HG03280 (cell line): ENCODE measurements at regions not wholly inside any gene's neighbourhood (a gene's known extent, or its start where the extent isn't known, plus 50 kb on each side); places are given as distances from the start of the nearest gene placed in this dataset.

Source experiments
- ATAC-seq: cut with Tn5 transposase; IDR thresholded peaks from one replicate; pipeline ENCODE4 v1.9.1; 2021; ENCODE audit warnings: mild to moderate bottlenecking, moderate library complexity; ENCODE audit not compliant: unreplicated experiment

DNA sequence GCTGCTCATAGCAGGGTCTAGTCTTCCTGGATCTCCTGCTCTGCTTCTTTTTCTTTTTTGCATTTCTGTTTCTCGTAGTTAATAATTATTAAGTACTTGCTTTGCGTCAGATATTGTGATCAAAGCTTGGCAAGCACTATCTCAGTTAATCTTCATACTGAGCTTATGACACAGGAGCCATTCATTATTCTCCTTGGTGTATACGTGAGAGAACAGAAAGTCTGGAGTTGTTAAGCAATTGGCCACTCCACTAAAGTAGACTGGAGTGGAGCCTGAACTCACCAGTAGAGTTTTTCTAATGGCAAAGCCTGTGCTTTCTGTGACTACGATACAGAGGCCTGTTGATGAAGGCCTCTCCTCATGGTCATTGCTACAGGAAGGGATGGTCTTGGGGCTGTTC is 285.9 kb downstream of the RFC3 start:
- ATAC-seq = no peak

DNA sequence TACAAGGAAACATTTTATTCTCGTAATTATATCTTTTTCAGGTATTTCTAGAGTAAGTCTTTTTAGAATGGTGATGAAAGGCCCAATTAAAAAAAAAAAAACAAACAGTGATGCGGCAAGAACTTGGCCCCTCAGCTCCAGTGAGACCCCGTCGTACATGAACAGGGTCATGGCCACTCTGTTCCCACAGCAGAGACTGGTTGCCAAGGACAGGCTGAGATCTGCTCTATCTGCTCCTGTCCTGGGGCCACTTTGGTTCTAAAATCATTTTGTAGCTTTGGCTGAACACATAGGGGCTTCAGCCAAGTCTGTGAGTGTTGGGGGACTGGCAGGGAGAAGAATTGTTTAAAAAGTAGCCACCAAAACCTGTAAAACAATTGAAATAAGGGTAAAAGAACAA is 286.9 kb downstream of the RFC3 start:
- no peak for ATAC-seq

DNA sequence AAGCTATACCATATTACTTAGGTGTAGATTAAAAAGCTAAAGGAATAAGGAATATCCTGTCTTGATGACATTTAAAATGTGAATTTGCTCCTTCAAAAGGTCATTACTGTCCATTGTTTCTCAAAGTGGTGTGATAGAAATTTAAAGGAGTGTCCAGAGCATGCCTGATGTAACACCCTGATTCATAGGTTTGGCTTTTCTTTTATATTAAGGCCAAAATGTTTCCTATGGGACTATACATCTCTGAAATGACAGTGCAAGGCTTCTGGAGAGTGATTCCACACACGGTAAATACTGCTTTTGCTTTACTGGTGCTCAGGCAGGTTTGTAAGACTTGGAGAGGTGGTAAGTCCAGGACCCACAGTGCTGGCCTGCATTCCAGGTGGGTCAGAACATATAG is 289.9 kb downstream of the RFC3 start:
- ATAC-seq = no peak

DNA sequence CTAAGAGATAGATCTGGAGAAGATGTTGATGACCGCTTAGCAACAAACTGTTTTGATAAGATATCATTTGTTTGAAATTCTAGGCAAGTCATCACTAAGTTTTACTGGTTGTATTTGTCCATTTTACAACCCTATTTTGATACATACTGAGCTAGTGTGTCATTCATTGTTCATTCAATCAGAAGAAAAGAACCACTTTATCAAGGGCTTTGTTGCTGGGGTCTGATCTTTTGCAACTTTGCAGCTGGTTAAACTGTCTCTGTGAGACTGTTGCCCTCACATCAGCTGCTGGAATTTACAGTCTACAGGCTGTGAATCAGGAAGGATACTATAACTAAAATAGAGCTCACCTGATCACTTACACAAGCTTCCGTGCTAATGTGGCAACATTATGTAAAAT is 290.5 kb downstream of the RFC3 start:
- no peak for ATAC-seq

DNA sequence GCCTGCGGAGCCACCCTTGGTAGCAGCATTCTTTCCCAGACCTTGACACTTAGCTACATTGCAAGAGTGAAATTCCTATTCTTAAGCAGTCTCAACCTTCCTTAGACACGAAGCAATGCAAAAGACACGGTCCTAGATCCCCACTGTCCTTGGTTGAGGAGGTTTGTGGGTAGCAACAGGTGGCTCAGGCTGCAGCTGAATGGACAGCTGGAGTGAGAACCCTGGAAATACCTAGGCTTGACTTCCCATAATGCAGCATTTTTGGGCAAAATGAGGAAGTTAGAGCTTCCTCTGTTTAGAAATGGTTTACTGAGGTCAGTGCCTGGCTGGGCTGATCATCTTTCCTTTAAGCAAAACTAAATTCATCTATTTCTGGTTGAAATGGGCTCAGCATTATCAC is 296.6 kb downstream of the RFC3 start:
- ATAC-seq = no peak

DNA sequence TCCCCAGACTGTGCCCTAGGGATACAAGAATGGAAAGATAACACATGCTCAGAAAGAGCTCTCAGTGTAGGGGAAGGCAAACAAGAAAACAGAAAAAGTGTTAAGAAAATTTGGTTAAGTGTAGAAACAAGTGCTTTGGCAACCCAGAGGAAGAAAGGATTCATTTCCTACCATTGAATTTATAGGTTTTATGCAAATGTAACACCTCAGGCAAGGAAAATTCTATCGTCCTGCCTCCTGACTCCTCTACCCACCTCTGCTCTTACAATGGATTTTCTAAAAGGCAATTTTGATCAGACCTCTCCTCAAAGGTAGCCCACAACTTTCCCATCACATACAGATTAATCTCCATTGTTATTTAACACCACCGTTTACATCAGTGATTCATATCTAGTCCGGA is 298.7 kb downstream of the RFC3 start:
- ATAC-seq = no peak

DNA sequence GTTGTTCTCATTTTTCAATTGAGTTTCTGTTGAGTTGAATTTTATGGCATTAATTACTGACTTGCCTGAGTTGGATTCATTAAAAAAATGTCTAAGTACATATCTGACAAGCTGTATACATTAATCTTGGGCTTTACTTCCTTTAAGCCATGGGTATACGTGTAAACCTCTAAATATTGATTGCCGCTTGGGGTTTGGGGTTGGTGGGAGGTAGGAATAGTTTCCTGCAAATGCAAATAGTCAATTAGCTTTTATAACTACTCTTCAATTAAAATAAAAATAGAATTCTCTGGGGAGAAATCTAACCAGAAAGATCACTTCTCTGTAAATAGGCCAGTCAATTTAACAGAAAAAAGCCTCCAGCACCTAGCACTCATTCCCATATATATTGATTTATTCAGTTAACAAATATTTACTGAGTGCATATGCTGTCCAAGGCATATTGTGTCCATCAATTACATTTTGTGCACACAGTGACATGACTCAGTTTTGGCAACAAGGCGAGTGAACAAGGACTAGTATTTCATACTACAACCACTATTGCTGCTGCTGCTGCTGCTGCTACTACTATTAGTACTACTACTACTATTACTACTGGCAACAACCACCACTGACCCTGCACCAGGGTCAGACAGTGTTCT is 306.8 kb downstream of the RFC3 start:
- no peak for ATAC-seq

DNA sequence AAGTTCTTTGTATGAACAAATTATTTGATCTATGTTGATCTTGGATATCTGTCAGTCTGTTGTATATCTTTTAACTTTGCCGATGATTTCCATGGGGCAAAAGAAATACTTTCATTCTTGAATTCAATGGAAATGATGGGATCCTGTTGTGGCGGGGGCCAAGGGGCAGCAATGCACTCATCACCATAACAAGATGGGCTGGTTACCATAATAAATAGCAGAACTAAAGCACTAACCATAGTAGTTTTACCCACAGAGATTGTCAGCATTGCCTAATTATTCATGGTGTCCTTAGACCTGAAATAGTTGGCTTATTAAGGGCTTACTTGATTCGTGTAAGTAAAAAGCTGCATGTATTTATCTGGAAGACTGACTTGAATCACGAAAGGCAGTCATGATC is 309.6 kb downstream of the RFC3 start:
- no peak for ATAC-seq

DNA sequence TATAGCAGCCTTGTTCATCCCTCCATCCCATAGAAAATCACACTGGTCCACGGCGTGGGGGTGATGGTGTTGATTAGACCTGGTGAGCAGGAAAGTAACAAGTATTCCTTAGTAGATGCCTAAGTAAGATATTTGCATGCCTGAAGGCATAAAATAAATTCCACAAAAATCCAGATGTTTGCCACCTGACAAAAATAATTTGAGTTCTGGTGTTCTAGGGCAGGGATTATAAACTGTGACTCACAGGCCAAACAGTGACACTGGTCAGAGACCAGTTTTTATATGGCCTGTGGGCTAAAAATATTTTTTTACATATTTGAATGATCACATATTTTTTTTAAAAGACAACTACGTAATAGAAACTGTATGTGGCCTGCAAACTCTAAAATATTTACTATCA is 310.7 kb downstream of the RFC3 start:
- no peak for ATAC-seq

DNA sequence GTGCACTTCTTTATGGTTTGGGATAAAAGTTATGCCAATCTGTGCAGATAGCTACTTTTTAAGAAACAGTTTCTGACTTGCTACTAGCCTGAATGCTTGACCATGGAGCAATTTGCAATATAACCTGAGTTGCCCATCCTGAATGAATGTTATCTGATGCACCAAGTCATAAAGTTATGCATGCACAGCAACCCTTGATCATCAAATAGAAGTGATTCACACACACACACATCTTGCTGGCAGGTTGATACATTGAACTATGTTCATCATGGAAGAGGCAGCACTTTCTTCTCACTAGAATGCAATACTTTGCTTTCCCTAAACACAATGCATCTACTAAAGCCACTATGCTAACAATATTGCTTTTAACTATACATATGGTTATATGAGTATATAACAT is 311.5 kb downstream of the RFC3 start:
- ATAC-seq = no peak

DNA sequence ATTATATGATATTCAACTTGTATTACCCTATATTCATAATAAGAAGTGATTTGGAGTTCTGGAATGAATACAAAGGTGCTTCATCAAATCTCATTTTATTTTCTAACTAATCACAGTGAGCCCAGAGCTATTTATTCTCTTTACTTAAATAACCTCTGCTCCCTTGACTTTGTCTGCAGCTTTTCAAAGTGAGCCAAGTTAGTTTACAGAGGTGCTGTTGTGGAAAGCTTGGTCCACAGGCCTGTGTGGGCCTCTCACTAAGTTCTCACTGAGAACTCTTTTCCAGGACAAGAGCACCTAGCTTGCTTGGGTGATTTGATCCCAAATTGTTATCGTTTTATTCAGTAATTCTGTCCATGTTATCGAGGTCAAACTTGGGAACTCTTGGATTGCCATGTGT is 319.3 kb downstream of the RFC3 start:
- no peak for ATAC-seq

DNA sequence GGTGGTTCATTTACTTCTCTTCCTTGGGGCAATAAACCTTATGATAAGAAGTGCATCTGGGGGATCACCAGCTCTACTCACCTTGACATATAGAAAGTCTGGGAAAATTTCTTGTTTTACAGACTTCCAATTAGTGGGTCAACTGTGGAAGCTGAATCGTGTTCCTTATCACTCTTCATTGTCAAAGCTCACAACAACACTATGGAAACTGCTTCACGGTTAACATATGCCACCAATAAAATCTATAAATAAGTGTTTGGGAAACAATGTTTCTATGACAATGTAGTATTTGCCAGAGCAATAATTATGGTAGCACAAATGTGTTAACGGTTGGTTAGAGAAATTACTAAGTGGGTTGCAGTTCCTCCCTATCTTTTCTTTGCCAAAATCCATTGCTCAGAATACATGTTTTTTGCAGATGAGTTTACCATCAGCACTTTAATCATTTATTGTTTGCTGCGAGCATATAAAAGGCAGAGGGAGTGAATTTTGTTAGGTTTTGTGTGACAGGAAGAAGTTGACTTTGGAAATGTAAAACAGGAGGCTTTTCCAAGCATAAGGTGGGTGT is 321.8 kb downstream of the RFC3 start:
- no peak for ATAC-seq

DNA sequence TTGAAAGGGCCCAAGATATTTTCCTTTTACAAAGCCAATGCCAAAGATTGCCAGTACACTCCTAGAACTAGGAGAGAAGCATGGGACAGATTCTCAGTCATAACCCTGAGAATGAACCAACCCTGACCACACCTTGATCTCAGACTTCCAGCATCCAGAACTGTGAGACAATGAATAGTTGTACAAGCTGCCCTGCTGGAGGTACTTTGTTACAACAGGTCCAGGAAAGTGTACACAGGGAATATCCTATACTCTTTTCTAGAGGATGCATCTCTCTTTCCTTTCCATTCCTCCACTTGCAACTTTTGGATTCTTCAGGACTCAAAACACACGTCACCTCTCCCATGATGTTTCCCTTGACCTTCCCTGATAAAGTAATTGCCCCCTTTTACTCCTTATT is 325.7 kb downstream of the RFC3 start:
- ATAC-seq = no peak

DNA sequence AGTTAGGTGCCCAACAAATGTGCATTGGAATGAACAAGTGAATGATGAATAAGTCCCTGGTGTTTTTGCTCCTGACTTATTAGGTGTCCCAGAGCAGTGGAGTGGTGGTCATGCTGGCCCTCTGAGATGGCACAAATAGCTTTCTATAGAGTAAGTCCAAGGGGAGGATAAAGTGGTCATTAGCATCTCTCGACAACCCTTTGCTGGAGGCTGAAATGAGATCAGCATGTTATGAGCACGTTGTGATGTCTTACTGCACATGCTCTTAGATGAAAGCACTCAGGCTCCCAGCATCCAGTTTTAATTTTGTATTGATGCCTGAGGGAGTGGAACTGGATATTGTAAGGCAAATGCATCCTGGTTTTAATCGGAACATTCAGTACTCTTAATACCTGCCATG is 326.2 kb downstream of the RFC3 start:
- ATAC-seq = no peak

DNA sequence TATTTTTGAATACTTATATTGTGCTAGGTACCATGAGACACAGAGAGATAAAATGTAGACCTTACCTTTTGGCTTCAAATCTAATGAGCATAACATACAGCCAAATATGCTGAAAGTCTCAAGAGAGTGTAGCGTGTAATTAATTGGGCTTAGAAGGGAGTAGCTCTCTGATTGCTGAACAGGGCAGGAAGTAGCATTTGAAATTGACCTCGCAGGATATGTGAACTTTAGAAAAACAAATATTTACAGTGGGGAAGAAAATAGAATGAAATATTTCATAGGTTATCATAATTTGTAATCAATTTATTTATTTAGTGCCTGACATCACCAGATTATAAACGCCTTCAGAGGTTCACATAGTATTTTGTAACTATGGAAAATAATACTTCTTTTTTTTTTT is 327.1 kb downstream of the RFC3 start:
- ATAC-seq = no peak

DNA sequence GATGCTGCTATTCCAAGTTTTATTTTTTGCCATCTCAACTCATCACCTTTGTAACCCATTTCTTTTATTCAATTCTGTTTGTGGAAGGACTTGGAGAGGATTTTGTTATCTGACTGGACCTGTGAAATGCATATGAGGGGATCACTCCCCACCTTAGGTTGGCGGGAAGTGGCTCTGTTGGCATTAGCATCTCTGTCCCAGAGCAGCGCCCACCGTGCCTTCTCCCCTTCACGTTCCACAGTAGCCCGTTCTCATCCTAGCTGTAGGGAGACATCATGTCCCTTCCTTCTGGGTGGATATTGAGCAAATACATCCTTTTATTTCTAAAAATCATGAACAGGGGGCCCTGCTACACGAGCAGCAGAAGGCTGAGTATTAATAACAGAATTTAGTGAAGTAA is 330.4 kb downstream of the RFC3 start:
- ATAC-seq = no peak

DNA sequence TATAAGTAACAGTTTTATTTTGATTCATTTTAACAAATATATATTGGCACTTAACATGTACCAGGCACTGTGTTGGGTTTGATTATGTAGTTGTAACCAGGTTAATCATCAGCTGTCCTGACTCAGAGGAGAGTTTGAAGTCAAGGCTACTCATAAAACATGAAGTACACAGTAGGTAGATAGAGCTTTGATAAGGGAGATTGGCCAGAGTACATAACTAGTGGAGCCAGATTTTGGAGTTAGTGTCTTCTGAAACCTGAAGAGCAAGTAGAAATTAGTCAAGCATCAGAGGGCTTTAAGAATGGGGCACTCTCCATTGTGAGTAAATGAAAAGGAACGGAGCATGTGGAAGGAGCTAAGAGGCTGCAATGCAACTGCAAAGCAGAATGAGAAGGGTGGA is 333.9 kb downstream of the RFC3 start:
- ATAC-seq = no peak

DNA sequence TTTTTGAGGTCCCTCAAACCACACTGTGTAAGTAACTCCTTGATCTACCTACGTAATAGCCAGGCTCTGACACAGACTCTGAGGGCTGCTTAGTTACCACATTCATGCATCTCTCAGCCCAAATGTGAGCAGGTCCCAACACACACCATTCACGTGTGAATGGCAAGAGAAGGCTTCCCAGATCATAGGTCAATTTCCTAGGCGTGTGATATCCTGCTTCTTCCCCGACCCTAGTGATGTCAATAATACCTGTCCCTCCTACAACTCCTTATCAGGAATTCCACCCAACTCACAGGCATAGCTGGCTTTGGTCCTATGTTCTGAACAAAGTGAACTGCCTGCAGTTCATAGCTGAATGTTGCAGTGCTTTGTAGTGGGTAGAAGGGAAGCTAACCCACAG is 334.5 kb downstream of the RFC3 start:
- no peak for ATAC-seq

DNA sequence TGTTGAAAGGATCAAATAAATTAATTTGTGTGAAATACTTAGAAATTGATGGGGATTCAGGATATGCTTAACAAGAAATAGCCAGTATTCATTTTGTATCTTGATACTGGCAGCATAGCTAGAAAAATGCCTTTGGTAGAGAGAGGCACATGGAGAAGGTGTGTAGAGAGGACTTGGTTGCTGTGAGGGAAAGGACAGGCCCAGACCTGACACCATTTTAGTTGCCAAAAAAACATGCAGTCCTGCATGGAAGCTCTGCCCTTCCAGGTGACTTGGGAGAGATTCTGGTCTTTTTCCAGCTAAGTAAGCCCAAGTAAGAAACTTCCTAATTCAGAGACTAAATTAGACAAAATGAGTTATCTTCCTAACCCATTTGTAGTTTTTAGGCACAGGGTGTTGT is 335.0 kb downstream of the RFC3 start:
- ATAC-seq = no peak

DNA sequence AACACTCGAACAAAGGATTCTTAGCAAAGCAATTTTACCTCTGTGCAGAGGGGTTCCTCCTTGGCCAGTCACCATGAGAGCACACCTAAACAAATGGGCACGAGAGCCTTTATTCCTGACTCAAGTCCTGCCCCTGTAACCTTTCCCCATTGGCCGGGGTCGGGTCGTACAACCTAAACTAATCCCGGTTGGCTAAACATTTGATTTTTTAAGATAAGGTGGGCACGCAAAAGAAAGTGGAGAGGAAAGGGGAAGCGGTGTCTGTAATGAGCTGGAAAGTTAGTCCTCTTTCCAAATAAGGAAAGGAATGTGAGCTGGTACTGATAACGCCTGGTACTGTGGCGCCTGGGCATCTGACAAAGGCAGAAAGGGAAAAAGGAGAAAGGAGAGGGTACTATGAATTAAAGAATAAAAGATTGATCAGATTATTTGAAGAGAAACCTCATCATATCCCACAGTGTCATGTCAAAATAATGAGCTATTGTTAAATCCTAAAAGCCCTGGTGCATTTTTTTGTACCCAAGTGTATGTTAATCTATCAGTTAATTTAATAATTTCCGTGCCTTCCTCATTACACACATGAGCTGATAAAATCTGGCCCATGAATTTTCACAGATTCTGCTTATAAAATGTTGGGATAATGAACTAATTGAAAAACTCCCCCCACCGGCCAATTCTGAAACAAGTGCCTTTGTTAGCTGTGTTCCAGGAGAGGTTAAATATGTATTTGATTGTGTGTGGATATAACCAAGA is 335.7 kb downstream of the RFC3 start:
- ATAC-seq = no peak

DNA sequence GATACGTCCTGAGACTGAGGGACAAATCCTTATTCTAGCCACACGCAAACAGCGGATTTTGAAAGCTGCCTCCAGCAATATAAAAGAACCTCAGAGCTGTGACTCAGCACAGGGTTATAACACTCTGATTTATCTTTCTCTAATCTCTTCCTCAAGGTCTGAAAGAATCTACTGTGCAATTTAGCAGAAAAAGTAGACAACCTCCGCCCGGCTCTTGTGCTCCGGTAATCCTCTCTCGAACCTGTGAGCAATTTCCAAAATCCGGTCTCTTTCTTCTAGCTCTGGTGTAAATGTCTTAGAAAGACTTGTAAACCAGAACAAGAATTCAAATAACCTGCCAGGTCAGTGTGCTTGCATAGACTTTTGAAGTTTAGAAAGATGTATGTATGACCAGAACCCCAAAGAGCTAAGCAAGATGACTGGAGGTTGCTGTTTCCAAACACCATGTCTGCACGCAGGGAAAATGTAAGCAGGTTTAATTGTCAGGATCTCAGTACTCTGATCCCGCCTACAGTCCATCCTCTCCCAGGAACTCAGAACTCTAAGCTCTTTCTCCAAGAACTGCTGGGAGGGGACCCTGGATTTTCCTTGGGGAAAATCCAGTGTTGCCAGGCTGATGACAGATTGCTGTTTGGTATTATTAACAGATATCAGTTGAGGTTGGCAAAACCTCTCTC is 338.1 kb downstream of the RFC3 start:
- ATAC-seq = no peak

DNA sequence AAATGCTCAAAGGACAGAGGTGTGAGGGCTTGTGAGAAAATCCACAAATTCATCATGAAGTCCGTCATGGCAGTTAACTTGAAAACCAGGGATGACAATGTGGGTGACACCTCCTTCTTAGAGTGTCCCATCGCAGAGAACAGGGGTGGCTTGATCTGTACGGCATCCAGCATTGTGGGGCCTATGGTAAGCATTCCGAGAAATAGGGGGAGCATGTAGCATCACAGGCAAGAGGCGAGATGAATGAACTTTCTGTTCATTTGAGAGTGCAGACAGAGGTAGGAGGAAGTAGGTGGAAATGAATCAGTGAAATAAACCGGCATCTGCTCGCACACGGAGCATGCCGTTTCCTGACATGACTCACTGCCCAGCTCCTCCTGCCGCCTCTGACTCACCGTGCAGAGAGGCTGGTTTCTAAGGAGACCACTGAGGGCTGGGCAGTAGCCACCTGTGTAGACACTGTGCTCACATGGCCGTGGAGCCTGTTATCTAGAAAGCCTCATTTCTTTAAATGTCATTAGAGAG is 339.0 kb downstream of the RFC3 start:
- peak; percentile 100 for ATAC-seq
